MG63 (cell line): ENCODE measurements at regions not wholly inside any gene's neighbourhood (a gene's known extent, or its start where the extent isn't known, plus 50 kb on each side); places are given as distances from the start of the nearest gene placed in this dataset.

Source experiments
- DNase-seq: peaks from one replicate; pipeline ENCODE4 v3.0.0-alpha.2; 2020
- H3K27me3 ChIP-seq: fragments of 250-450 bp; sonication (Bioruptor Pico); 2 replicates; pipeline ENCODE4 v1.5.1; 2020; ENCODE audit warnings: mild to moderate bottlenecking, moderate library complexity
- H3K36me3 ChIP-seq: fragments of 250-450 bp; sonication (Bioruptor Pico); 2 replicates; pipeline ENCODE4 v1.5.1; 2020; ENCODE audit warnings: mild to moderate bottlenecking, moderate library complexity
- H3K4me3 ChIP-seq: fragments of 250-450 bp; sonication (Bioruptor Pico); 2 replicates; pipeline ENCODE4 v1.5.1; 2020; ENCODE audit warnings: mild to moderate bottlenecking, moderate library complexity
- H3K9me3 ChIP-seq: fragments of 250-450 bp; sonication (Bioruptor Pico); 2 replicates; pipeline ENCODE4 v1.5.1; 2020; ENCODE audit warnings: mild to moderate bottlenecking, moderate library complexity

DNA sequence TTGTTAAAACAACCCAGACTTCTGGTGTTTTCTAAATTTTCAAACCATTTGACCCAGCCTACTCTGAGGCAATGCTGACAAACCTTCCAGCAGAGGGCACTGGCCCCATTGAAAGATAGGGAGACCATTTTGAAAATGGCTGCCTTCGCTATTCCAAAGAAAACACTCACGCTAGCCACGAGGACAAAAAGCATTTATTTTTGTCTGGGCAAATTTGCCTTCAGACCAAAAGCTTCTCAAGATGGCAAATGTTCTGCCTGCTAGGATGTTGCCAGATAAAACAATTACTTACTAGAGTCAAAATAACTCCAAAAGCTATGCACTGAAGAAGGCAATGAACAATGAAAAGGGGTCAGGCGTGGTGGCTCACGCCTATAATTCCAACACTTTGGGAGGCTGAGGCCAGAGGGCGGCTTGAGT lies 296.7 kb upstream of the IRX5 start:
- H3K36me3 ChIP-seq: no peaks in the 10 kb centered on the region
- H3K27me3 ChIP-seq: peaks cover under 1% of the 10 kb centered on the region; the same call in 1 of the 2 replicates
- 0 out of 2 replicates have a peak, but pooled peaks cover 3% of the 10 kb centered on the region for H3K9me3 ChIP-seq
- H3K4me3 ChIP-seq: no peak overlapping the region
- peak; percentile 35 for DNase-seq

DNA sequence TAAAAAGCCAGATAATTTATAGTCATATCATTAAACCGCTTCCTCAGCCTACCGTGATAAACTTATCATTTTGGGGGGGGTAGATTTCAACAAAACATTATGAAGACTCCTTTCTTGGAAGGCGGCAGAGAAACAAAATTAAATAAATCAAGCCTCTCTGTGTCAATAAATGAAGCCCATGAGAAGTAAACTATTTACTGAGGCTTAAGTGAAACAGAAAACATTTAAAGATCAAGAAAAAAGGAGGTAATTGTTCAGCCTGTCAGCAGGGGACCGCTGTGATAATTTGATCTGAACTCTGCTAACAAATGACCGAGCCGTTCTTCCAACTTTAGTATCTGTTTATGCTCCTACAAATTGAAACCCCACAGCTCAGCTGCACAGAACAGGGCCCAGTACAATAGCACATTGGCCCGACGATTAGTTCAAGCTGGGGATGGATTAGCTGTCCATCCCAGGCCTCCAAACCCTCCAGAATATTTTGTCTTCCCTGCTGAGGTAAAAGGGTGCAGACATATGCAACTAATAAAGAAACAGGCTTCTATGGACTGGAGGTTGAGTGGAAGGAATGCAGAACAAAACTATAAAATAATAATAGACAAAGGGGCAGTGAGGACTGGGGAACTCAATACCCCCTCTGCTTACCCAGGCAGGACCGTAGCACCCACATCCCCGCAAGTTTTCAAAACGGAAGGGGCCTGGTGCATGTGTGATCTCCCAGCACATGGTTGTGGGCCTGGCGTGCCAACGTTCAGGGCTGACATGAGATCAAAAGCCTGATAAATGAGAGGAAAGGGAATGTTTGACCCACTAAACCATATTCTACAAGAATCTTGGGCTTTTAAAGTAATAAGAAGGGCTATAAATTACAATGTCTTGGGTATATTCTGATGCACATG lies 298.1 kb upstream of the IRX5 start:
- H3K4me3 ChIP-seq: no peak overlapping the region
- DNase-seq: no peak
- 0 out of 2 replicates have a peak, but pooled peaks cover 3% of the 10 kb centered on the region for H3K9me3 ChIP-seq
- no peaks in the 10 kb centered on the region for H3K36me3 ChIP-seq
- H3K27me3 ChIP-seq: no peaks in the 10 kb centered on the region

DNA sequence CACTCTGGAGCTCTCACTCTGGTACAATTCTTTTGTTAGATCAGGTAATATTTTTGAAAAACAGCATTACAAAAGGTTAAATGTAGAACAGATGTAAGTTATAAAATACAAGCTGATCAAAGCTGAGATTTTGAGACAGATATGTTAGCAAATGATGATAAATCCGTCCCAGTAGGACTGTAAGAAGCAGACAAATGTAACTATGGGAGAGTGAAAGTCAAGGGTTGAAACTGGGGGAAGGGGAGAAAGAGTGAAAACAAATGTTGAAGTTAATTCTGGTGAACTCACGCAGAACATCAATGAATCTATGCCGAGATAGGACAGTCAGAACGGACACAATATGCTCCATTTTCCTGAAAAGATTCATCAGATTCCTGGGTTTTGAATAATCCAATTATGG lies 298.9 kb upstream of the IRX5 start:
- H3K9me3 ChIP-seq: 0 out of 2 replicates have a peak, but pooled peaks cover 3% of the 10 kb centered on the region
- H3K27me3 ChIP-seq: no peaks in the 10 kb centered on the region
- DNase-seq: no peak
- no peak overlapping the region for H3K4me3 ChIP-seq
- no peaks in the 10 kb centered on the region for H3K36me3 ChIP-seq

DNA sequence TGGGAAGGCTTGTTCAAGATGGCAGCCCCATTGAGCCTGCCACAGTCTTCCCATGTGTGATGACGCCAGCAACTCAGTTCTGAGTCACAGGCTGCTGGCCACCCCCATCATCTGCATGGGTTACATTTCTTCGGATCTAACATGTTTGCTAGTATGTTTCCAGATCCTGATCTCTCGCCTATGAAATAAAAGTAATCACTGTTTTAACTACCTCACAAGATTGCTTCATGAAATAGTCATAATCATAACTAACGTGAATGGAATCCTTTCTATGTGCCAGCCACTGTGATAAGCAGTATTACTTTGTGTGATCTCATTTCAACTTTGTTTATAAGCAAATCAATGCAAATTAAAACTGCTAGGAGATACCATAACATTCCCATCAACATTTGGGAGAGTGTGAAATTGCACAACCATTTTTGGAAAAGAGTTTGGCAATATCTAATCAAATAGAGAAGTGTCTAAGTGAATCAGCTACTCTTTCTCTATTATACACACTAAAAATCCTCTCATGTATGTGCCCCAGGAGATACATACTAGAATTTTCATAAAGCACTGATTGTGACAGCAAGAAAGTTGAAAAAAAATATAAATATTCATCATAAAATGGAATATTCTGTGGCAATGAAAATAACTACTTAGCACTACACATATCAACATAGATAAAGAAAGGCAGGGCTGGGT lies 300.2 kb upstream of the IRX5 start:
- Histone ChIP-seq H3K27me3 (no peaks in the 10 kb centered on the region), H3K4me3 (no peak overlapping the region), H3K9me3 (0 out of 2 replicates have a peak, but pooled peaks cover 3% of the 10 kb centered on the region), H3K36me3 (no peaks in the 10 kb centered on the region)
- peak; percentile 83 for DNase-seq

DNA sequence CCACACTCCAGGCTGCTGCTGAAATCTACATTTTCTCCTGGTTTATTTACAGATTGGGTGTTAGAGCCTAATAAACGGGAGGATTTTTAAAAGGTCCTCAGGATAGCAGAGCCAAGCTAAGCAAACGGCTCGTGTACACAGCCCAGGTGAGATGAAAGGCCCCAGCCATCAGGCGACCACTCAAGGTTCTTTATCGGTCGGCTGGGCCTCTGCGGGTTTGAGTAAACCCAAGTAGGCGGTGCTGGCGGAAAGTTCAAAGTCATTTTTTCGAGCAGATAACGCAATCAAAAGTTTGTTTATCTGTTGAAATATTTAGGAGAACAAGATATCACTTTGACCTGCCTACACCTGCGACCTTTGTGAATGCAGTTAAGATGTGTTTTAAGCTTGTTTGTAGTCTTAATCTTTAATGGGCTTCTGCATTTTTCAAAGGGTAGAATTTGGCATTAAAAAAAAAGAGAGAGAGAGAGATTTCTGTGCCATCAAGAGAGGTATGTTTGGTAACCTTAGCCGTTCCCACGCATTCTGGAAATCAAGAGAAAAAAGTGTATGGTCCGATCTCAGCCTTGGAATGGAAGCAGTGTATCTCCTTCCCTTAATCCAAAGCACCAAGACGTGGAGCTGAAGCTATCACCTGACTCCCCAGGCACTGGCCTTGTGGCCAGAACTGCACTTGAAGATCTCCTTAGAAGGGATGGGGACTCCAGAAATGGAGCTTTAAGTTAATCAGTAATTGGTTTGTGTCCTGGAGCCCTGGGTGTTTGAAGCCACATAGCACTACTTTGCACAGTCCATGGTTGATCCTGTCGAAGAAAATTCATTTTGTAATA lies 301.7 kb upstream of the IRX5 start:
- H3K27me3 ChIP-seq: no peaks in the 10 kb centered on the region
- no peaks in the 10 kb centered on the region for H3K36me3 ChIP-seq
- no peak for DNase-seq
- no peak overlapping the region for H3K4me3 ChIP-seq
- H3K9me3 ChIP-seq: 0 out of 2 replicates have a peak, but pooled peaks cover 3% of the 10 kb centered on the region

DNA sequence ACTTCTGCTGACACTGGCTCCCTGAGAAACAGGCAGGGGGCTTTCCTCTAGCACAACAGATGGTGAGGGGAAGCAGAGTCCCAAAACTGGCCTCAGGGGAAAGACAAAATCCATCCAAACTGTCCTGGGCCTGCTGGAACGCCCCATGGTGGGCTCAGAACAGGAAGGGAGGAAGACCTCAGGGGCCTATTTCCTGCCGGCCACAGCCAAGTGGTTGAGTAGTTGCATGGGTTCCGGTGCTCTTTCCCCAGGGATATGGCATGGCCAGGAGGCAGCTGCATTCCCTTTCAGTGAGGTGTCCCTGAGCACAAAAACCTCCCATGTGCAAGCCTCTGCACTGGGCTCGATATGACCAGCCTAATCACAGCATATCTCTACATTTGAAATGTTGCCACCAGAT lies 303.0 kb upstream of the IRX5 start:
- H3K9me3 ChIP-seq: 0 out of 2 replicates have a peak, but pooled peaks cover 3% of the 10 kb centered on the region
- H3K36me3 ChIP-seq: no peaks in the 10 kb centered on the region
- DNase-seq: no peak
- H3K27me3 ChIP-seq: peaks cover 3% of the 10 kb centered on the region; the same call in 1 of the 2 replicates
- H3K4me3 ChIP-seq: no peak overlapping the region

DNA sequence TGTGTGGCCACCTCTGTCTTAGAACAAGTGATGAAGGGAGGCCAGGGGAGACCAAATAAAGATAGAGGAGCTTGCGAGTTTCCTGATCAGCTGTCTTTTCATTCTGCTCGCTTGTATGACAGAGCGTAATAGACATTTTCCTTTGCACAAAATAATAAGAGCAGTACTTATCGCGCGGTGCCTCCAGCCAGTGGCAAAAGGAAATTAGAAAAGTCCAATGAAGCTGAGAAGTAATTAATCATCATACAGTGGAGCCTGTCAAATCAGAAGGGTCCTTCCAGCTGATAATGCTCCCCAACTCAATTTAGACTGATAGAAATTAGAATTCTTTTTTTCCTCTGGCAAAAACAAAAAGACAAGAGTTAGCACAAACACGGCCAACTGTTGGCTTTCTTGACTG lies 307.0 kb upstream of the IRX5 start:
- H3K9me3 ChIP-seq: no peaks in the 10 kb centered on the region
- DNase-seq: no peak
- no peaks in the 10 kb centered on the region for H3K36me3 ChIP-seq
- H3K4me3 ChIP-seq: no peak overlapping the region
- peaks cover 6% of the 10 kb centered on the region for H3K27me3 ChIP-seq

DNA sequence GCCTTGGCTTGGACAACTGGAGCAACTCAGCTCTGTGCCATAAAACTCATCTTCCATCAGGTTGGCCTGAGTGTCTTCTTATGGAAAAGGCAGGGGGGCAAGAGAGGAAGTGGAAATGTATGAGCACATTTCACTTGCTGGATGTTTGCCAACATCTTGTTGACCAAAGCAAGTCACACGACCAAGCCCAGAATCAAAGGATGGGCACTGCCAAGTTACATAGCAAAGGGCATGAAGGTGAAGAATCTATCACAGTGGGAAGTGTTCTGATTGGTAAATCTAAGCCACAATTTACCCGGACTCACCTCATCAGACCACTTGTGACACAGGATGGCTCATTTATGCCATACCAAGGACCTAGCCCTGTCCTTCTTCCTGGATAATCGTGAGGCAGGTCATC lies 310.5 kb upstream of the IRX5 start:
- Histone ChIP-seq H3K27me3 (peaks cover 13% of the 10 kb centered on the region), H3K4me3 (no peak overlapping the region), H3K36me3 (no peaks in the 10 kb centered on the region), H3K9me3 (no peaks in the 10 kb centered on the region)
- DNase-seq: no peak

DNA sequence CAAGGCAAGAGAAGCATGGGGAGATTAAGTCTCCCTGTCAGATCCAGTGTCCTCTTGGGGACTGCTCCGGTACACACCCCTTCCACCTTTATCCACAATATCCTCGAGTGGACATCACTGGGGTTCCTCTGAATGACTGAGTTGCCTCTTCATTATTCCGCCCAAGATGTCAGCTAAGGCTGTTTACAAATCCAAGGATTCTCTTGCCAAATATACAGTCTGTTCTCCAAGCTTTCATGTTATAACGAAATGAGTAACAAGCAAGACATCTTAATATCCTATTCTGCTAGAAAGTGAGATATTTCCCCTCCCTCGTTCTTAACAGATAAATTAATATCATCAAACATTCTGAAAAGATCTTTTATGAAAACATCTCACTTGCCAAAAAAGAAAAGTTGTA lies 314.1 kb upstream of the IRX5 start:
- no peak for DNase-seq
- no peaks in the 10 kb centered on the region for H3K36me3 ChIP-seq
- no peaks in the 10 kb centered on the region for H3K9me3 ChIP-seq
- no peak overlapping the region for H3K4me3 ChIP-seq
- peaks cover 9% of the 10 kb centered on the region for H3K27me3 ChIP-seq

DNA sequence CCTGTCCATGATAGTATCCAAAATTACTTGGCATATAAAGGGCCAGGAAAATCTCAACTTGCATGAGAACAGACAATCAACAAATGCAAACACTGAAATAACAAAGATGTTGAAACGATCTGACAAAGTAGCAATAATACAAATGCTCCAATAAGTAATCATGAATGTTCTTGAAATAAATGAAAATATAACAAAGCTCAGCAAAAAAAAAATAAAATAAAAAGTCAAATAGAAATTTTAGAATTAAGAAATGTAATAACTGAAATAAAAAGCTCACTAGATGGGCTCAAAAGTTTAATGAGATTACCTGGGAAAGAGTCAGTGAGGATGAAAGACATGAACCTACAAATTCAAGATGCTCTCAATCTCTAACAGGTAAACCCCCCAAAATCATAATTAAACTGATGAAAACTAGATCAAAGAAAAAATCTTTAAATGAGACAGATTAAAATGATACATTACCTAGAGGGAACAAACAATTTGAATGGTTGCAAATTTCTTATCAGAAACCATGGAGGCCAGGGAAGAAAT lies 319.0 kb upstream of the IRX3 start:
- Histone ChIP-seq H3K9me3 (peaks cover 36% of the 10 kb centered on the region), H3K36me3 (no peaks in the 10 kb centered on the region), H3K27me3 (no peaks in the 10 kb centered on the region), H3K4me3 (no peak overlapping the region)
- no peak for DNase-seq

DNA sequence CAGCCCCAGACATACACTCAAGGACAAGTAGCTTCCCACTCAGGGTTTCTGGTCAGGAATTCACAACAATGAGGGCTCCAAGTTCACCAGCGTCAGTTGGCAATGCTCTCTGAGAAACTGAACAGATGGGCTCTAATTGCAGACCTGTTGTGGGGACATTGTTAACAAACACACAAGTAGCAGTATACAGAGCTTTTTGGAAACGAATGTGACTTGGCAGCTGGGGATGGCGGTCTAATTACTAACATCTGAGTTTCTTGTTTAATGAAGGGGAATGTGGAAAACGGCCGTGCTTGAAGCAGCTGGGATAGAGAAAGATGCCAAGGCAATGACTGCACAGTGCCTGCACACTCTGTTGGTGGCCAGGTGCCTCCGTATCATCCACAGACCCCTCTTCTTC lies 316.1 kb upstream of the IRX3 start:
- no peak overlapping the region for H3K4me3 ChIP-seq
- no peak for DNase-seq
- no peaks in the 10 kb centered on the region for H3K27me3 ChIP-seq
- H3K9me3 ChIP-seq: peaks cover 31% of the 10 kb centered on the region
- no peaks in the 10 kb centered on the region for H3K36me3 ChIP-seq

DNA sequence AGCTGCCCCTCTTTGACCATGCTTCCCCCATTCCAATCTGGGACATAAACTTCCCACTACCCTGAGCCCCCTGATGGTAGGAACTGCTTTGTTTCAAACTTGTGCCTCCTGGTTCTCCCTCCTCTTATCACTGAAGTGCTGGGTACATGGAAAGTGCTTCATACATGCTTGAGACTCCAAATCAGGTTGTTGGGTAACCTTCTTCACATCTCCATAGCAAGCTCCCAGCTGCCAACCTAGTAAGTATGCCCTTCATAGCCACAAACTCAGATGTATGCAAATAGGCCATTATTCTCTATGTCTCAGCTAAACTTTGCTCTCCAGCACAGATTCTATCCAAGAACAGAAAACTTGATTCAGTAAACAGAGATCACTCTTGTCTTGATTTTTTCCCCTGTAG lies 310.6 kb upstream of the IRX3 start:
- Histone ChIP-seq H3K9me3 (peaks cover 6% of the 10 kb centered on the region), H3K36me3 (no peaks in the 10 kb centered on the region), H3K27me3 (no peaks in the 10 kb centered on the region), H3K4me3 (no peak overlapping the region)
- no peak for DNase-seq

DNA sequence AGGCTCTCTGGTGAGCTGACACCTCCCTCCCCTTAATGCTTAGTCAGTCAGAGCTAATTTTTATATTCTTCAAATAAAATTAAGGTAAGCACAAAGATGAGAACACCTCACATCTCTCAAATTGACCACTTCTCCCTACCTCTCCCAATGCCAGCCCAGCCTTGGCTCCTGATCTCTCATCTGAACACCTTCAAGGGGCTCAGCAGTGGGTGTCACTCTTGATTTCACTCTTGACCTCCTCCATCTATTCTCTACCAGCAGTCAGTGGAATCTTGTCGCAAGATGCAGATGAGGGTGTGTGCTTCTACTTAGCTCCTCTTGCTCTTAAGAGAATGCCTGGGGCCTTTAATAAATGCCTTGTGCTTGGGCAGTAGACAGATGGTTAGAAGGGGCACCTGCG lies 309.0 kb upstream of the IRX3 start:
- Histone ChIP-seq H3K9me3 (no peaks in the 10 kb centered on the region; the same call in 1 of the 2 replicates), H3K36me3 (no peaks in the 10 kb centered on the region), H3K27me3 (no peaks in the 10 kb centered on the region), H3K4me3 (no peak overlapping the region)
- DNase-seq: no peak

DNA sequence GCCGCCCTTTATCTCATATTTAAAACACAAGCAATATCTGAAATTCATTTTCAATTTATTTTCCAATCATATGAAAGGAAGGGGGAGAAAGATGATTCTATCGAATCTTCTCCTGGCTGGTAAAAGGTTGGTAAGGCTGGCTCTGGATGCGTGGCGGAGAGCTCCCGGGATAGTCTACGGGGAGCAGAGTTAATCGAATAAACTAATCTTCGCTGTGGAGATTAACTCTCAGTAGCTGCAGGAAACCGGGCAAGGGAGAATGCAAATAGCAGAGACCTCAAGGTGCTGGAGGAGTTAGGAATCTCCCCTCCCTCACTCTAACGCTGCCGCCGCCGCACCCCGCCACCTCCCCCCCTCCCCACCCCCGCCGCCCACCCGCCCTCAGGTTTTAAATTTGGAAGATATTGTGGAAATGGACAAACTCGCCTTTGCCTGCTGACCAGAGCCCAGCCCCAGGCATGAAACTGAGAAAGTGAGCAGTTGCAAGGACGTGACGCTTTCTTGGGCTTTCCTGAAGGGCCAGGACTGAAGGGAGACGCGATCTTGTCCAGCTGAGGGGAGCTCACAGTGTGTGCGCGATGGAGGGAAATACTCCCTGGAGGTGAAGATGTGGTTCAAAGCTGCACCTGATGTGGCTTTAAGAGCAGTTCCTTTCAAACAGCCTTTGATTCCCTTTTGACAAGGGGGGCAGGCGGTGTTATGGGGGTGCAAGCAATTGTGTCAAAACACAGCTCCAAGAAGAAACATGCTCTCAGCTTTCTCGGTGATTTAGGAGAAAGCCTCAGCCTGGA lies 308.2 kb upstream of the IRX3 start:
- Histone ChIP-seq H3K9me3 (no peaks in the 10 kb centered on the region; the same call in 1 of the 2 replicates), H3K27me3 (no peaks in the 10 kb centered on the region), H3K4me3 (no peak overlapping the region), H3K36me3 (no peaks in the 10 kb centered on the region)
- no peak for DNase-seq

DNA sequence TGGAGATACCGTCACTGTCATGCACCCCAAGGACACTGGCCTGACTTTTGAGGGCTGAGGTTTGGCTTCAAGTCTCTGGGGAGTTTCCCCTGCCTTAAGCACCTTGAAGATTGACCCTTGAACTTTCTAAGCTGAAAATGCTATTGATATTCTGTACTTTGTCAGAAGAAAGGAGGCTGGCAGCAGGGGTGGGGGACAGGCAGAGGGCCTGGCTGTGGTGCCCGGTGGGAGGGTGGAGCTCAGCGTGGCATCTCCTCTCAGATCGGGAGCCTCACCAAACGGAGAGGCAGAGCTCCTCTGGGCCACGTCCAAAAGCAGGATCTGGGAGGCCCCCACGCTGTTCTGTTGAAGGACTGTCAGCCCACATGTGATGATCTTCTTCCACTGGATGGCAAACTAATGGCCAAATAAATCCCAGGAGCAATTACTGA lies 305.2 kb upstream of the IRX3 start:
- DNase-seq: no peak
- no peaks in the 10 kb centered on the region for H3K9me3 ChIP-seq
- no peaks in the 10 kb centered on the region for H3K27me3 ChIP-seq
- H3K4me3 ChIP-seq: no peak overlapping the region
- no peaks in the 10 kb centered on the region for H3K36me3 ChIP-seq

DNA sequence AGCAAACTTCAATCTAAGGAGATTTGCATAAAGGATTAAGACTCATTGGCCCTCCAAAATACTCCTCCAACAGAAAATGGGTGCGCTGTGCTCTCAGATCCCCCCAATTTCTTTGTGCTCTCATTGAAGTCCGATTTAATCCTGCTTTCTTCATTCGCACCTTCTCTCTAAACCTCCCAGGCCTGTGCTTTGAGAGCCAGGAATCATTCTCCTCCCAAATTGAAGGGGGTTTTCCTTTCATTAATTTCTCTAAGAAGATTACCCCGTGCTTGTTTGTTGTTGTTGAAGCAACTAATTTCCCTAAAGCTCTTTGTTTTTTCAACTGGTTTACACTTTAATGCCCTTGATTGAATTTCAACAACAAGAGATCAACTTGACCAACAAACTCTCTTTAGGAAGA lies 304.2 kb upstream of the IRX3 start:
- H3K27me3 ChIP-seq: no peaks in the 10 kb centered on the region

More for the DNA sequence above, 304.2 kb upstream of the IRX3 start:
- Histone ChIP-seq H3K9me3 (no peaks in the 10 kb centered on the region), H3K4me3 (no peak overlapping the region), H3K36me3 (no peaks in the 10 kb centered on the region)
- DNase-seq: no peak
